HFFc6 (cell line): ENCODE measurements at regions not wholly inside any gene's neighbourhood (a gene's known extent, or its start where the extent isn't known, plus 50 kb on each side); places are given as distances from the start of the nearest gene placed in this dataset.

ENCODE experiments used
- DNase-seq: peaks from one replicate; pipeline ENCODE4 v3.0.0-alpha.2; 2018
- H3K27ac Mint-ChIP-seq: 2 replicates; pipeline ENCODE4 v1.8.0; 2020; ENCODE audit warnings: mild to moderate bottlenecking, mixed read lengths
- H3K27me3 Mint-ChIP-seq: 2 replicates; pipeline ENCODE4 v1.8.0; 2021; ENCODE audit warnings: mild to moderate bottlenecking, moderate library complexity, mixed read lengths; ENCODE audit not compliant: insufficient read depth
- H3K36me3 Mint-ChIP-seq: 2 replicates; pipeline ENCODE4 v1.8.0; 2021; ENCODE audit warnings: low read depth, mixed read lengths
- H3K4me1 Mint-ChIP-seq: 2 replicates; pipeline ENCODE4 v1.8.0; 2020; ENCODE audit warnings: low read depth, mixed read lengths
- H3K4me3 Mint-ChIP-seq: 2 replicates; pipeline ENCODE4 v1.8.0; 2020; ENCODE audit warnings: mild to moderate bottlenecking, moderate library complexity, mixed read lengths
- H3K9me3 Mint-ChIP-seq: 2 replicates; pipeline ENCODE4 v1.8.0; 2020; ENCODE audit warnings: mild to moderate bottlenecking, mixed read lengths
- TF ChIP-seq, protein P1 (sequence below): fragments of 200-600 bp; sonication (generic); IDR thresholded peaks from 2 replicates; pipeline ENCODE4 v1.5.0; 2021; ENCODE audit warnings: antibody characterized with exemption, mild to moderate bottlenecking

DNA sequence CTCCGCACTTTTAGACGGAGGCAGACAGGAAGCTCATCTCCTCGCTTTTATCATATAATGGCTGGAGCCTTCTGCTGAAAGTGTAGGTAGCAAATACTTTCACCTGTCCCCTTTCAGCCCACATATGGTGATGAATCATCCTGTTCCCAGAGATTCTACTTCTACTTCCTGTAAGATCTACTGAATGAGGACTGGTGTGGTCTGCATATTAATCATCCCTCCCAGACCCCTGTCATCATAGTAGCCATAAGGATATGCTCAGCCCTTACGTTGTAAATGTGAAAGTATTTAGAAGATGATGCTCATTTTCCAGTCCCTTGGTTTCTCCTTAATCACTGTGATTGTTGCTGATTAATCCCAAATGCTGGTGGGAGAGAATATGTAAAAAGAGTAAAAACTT is 268.2 kb upstream of the GRIP1 start:
- TF ChIP-seq, protein P1, sequence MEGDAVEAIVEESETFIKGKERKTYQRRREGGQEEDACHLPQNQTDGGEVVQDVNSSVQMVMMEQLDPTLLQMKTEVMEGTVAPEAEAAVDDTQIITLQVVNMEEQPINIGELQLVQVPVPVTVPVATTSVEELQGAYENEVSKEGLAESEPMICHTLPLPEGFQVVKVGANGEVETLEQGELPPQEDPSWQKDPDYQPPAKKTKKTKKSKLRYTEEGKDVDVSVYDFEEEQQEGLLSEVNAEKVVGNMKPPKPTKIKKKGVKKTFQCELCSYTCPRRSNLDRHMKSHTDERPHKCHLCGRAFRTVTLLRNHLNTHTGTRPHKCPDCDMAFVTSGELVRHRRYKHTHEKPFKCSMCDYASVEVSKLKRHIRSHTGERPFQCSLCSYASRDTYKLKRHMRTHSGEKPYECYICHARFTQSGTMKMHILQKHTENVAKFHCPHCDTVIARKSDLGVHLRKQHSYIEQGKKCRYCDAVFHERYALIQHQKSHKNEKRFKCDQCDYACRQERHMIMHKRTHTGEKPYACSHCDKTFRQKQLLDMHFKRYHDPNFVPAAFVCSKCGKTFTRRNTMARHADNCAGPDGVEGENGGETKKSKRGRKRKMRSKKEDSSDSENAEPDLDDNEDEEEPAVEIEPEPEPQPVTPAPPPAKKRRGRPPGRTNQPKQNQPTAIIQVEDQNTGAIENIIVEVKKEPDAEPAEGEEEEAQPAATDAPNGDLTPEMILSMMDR = no peak
- peaks cover 29% of the 10 kb centered on the region for H3K9me3 Mint-ChIP-seq
- no peaks in the 10 kb centered on the region for H3K27me3 Mint-ChIP-seq
- DNase-seq = no peak
- no peaks in the 10 kb centered on the region for H3K4me1 Mint-ChIP-seq
- H3K36me3 Mint-ChIP-seq = no peaks in the 10 kb centered on the region
- no peak overlapping the region for H3K27ac Mint-ChIP-seq
- no peak overlapping the region for H3K4me3 Mint-ChIP-seq

DNA sequence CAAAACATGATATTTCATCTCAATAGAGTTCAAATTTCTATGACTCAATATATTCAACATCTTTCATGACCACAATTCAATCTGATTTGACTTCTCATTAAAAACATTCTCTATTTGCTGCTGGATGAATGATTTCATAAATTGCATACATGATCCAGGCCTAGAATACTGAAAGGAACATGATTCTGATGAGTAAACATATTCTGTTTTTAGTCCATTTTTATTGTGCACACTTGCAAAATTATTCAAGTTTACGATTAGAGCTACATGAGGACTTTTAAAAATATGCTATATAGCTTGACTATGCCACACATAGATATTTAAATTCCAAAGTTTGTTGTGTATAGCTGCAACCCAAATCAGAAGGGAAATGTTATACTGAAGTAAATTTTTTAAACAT is 273.8 kb upstream of the GRIP1 start:
- no peaks in the 10 kb centered on the region for H3K4me1 Mint-ChIP-seq
- H3K9me3 Mint-ChIP-seq = no peaks in the 10 kb centered on the region; the same call in 1 of the 2 replicates
- no peaks in the 10 kb centered on the region for H3K27me3 Mint-ChIP-seq
- H3K27ac Mint-ChIP-seq = no peak overlapping the region
- TF ChIP-seq, protein P1 = no peak
- H3K36me3 Mint-ChIP-seq = no peaks in the 10 kb centered on the region
- DNase-seq = no peak
- H3K4me3 Mint-ChIP-seq = no peak overlapping the region

DNA sequence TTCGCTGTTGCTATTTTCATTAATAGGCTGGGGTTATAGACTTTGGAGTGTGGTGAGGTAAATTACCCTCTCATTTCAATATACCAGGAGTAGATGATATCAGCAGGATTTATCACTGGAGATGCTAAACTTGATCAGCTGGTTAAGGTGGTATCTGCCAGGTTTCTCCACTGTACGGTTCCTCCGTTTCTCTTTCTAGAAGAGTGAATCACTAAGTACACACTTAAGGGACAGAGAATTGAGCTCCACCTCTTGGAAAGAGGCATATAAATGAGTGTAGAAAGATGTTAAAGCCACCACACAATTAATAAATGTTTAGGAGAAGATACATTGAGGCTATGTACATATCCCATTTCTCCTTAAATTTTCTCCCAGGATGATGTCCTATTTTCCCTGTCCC is 277.4 kb upstream of the GRIP1 start:
- no peaks in the 10 kb centered on the region for H3K36me3 Mint-ChIP-seq
- TF ChIP-seq, protein P1 = no peak
- no peaks in the 10 kb centered on the region for H3K4me1 Mint-ChIP-seq
- DNase-seq = no peak
- H3K9me3 Mint-ChIP-seq = peaks cover 7% of the 10 kb centered on the region
- no peak overlapping the region for H3K27ac Mint-ChIP-seq
- no peaks in the 10 kb centered on the region for H3K27me3 Mint-ChIP-seq
- no peak overlapping the region for H3K4me3 Mint-ChIP-seq

DNA sequence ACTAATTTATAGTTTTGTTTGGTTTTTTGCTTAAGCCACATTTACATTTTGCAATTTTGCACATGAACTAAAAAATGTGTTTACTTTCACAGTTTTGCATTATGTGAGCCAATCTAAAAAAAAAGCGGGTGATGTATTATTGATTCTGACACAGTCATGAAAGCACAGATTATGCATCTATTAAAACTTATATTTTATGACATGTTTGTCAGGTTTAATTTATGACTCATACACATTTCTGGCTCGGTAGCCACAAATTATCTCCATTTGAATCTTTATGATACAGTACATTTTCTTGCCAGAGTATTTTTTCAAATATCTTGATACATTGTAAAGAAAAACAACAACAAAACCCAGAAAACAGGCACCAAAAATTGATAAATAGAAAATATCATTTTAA is 280.4 kb upstream of the GRIP1 start:
- no peaks in the 10 kb centered on the region for H3K27me3 Mint-ChIP-seq
- no peak for DNase-seq
- TF ChIP-seq, protein P1 = no peak
- H3K4me3 Mint-ChIP-seq = no peak overlapping the region
- H3K9me3 Mint-ChIP-seq = peaks cover 13% of the 10 kb centered on the region
- no peaks in the 10 kb centered on the region for H3K36me3 Mint-ChIP-seq
- H3K27ac Mint-ChIP-seq = no peak overlapping the region
- H3K4me1 Mint-ChIP-seq = no peaks in the 10 kb centered on the region

DNA sequence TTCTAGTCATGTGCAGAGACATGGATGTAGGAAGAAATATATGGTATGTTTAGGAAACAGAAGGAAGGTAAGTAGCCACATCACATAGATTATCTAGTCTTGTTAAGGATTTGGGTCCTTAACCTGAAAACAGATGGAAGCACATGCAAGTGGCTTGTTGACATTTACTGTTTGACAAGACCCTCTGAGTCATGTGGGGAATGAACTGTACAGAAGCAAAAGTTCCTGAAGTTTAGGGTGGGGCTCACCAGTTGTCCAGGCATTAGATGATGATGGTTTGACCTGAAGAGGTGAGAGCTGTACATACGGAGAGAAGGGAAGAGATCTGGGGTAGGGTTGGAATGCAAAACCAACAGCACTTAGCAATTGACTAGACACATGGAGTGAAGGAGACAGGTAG is 281.1 kb upstream of the GRIP1 start:
- H3K27me3 Mint-ChIP-seq = no peaks in the 10 kb centered on the region
- no peaks in the 10 kb centered on the region for H3K36me3 Mint-ChIP-seq
- no peak for DNase-seq
- H3K9me3 Mint-ChIP-seq = peaks cover 13% of the 10 kb centered on the region
- TF ChIP-seq, protein P1 = no peak
- H3K4me3 Mint-ChIP-seq = no peak overlapping the region
- H3K4me1 Mint-ChIP-seq = no peaks in the 10 kb centered on the region
- H3K27ac Mint-ChIP-seq = no peak overlapping the region
